Spinal cord (tissue), 9 donors: ENCODE measurements at regions not wholly inside any gene's neighbourhood (a gene's known extent, or its start where the extent isn't known, plus 50 kb on each side); places are given as distances from the start of the nearest gene placed in this dataset.
A peak's percentile ranks its signal among the peaks of the same experiment; 100 is the strongest.
"Not testable (repeated sequence)": the region's sequence is repeated elsewhere in the genome, so short reads cannot be mapped to it uniquely, and the experiment has no call there.

Experiments
- DNase-seq, 6 donors: peaks; one replicate each; pipeline versions ENCODE4 v3.0.0 to v3.0.0-alpha.2; 2013 to 2015; ENCODE audit warnings: low spot score in 6 of 6, low read depth in 4 of 6
- H3K27ac ChIP-seq: one replicate; pipeline ENCODE4 v1.5.1; 2013; ENCODE audit warnings: low read depth, low read length, control low read depth
- H3K27me3 ChIP-seq: one replicate; pipeline ENCODE4 v1.6.1; 2013; ENCODE audit warnings: low read length; ENCODE audit not compliant: control insufficient read depth, insufficient read depth
- H3K36me3 ChIP-seq: one replicate; pipeline ENCODE4 v1.6.1; 2013; ENCODE audit warnings: low read length; ENCODE audit not compliant: control insufficient read depth, insufficient read depth
- H3K4me1 ChIP-seq: one replicate; pipeline ENCODE4 v1.6.1; 2013; ENCODE audit warnings: low read length; ENCODE audit not compliant: control insufficient read depth, insufficient read depth
- H3K4me3 ChIP-seq: one replicate; pipeline ENCODE4 v1.5.1; 2013; ENCODE audit warnings: low read depth, low read length, control low read depth
- H3K9me3 ChIP-seq: one replicate; pipeline ENCODE4 v1.6.1; 2013; ENCODE audit warnings: low read length; ENCODE audit not compliant: control insufficient read depth, insufficient read depth
- WGBS: methylation state at CpG from one replicate; pipeline ENCODE4 v1.1.5; 2013; ENCODE audit warnings: missing lambda C conversion rate; ENCODE audit not compliant: insufficient coverage; 5-methylcytosine and 5-hydroxymethylcytosine counted together
- donor health status: healthy.

DNA sequence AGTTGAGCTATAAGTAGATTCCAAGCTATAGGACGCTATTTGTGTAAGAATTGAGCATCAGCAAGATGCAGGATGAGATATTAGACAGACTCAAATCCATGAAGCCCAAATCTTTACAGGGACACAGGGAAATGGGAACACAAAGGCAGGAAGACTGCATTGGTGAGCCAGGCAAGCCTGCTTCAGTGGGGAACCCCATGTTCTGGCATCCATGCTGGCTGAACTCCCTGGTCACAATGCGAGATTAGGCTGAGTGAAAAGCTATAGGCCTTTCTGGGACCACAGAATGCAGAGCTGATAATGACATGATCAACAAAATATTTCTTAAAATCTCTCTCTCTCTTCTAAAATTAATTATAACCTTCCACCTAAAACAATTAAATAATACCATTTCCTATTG, 170.5 kb downstream of the CDC14C start:
- DNase-seq = no peak
- Histone ChIP-seq H3K27me3 (no peaks in the 10 kb centered on the region), H3K4me3 (no peak overlapping the region), H3K27ac (no peak overlapping the region), H3K9me3 (no peaks in the 10 kb centered on the region), H3K36me3 (no peaks in the 10 kb centered on the region), H3K4me1 (no peaks in the 10 kb centered on the region)
- no CpG with 5 or more reads among the region's 2 CpGs for WGBS

DNA sequence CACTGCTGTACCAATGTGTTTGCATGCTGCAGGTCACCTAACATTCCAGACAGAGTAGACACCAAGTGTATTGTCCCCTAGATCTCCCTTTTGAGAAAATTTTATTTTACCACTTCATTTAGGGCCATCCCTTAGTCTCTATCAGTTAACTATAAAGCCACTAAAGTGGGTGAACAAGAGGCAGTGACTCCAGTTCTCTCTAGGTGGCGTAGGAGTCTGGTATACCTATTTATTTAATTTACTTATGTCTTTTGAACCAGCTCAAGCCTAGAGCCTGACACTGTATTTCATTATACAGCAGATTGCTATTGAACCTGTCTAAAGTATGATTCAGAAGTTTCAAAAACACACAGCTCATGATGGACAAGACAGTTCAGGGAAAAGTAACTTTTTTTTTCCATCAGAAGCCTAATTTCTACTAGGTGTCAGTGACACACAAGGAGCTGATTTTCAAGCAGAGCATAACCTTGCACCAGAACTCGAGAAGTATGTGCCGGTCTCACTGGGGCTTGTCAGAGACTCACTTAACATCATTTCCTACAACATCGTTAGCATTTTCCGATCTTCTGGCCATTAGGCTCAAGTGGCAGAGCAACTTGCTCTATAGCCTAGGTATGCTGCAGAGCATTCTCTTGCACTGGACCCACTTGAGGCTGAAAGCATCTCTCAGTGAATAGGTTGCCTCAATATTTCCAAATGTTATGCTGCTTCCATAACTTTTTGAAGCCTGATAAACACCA, 175.4 kb downstream of the CDC14C start:
- no peak for DNase-seq
- Histone ChIP-seq H3K4me1 (no peaks in the 10 kb centered on the region), H3K4me3 (no peak overlapping the region), H3K27me3 (no peaks in the 10 kb centered on the region), H3K9me3 (no peaks in the 10 kb centered on the region), H3K27ac (no peak overlapping the region), H3K36me3 (no peaks in the 10 kb centered on the region)
- WGBS = 91% methylated on average over 4 of the region's 5 CpGs

DNA sequence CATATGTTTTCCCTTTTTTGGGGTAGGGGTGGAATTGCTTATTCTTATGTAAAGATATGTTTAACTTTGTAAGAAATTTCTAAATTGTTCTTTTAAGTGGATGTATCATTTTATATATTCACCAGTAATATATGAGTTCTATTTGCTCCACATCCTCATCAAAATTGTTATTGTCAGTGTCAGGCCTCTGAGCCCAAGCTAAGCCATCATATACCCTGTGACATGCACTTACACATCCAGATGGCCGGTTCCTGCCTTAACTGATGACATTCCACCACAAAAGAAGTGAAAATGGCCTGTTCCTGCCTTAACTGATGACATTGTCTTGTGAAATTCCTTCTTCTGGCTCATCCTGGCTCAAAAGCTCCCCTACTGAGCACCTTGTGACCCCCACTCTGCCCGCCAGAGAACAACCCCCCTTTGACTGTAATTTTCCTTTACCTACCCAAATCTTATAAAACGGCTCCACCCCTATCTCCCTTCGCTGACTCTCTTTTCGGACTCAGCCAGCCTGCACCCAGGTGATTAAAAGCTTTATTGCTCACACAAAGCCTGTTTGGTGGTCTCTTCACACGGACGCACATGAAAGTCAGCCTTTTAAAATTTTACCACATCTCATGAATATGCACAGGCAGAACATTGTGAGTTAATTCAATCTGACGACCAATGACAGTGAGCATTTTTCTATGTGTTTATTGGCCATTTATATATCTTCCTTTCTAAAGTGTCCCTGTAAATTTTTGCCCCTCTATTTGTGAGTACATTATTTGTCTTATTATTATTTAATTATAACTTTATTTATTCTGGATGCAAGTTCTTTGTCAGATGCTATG, 176.8 kb downstream of the CDC14C start:
- not testable (repeated sequence) for DNase-seq, H3K9me3 ChIP-seq, H3K4me1 ChIP-seq, H3K36me3 ChIP-seq, H3K4me3 ChIP-seq, H3K27me3 ChIP-seq, H3K27ac ChIP-seq
- 27% methylated on average over 7 of the region's 8 CpGs for WGBS

DNA sequence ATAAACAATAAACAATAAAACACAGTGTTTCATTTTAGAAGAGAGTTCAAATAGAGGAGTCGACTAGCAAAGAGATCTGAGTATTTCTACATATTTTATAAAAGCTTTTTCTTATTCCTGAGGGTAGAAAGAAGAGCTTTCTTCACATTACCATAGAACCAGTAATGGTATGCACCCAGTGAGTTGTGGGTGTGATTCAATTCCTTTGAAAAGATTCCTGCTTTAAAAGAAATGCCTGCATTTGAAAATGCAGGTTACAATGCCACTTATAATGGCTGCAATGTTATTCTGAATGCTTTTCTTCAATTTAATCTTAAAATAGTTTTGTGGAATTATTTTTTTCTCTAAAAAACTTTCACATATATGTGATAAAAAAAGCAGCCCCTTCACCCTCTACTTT, 178.1 kb downstream of the CDC14C start:
- no peak for DNase-seq
- no peaks in the 10 kb centered on the region for H3K27me3 ChIP-seq
- H3K4me3 ChIP-seq = no peak overlapping the region
- H3K36me3 ChIP-seq = no peaks in the 10 kb centered on the region
- no CpG with 5 or more reads among the region's 1 CpG for WGBS
- H3K4me1 ChIP-seq = no peaks in the 10 kb centered on the region
- no peak overlapping the region for H3K27ac ChIP-seq
- H3K9me3 ChIP-seq = no peaks in the 10 kb centered on the region

DNA sequence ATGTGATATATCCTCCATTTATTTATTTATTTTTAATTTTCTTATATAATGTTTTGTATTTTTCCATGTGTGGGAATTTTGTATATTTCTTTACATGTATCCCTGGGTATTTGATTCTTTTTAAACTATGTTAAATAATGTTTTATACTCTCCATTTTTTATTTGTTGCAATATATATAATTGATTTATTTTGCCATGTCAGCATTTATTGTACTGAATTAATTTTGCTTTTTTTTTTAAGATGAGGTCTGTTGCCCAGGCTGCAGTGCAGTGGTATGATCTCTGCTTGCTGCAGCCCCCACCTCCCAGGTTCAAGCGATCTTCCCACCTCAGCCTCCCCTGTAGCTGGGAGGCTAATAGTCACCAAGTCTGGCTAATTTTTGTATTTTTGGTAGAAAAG, 187.4 kb downstream of the CDC14C start:
- WGBS = no CpG with 5 or more reads among the region's 1 CpG
- Histone ChIP-seq H3K9me3 (no peaks in the 10 kb centered on the region), H3K27ac (no peak overlapping the region), H3K4me1 (no peaks in the 10 kb centered on the region), H3K27me3 (no peaks in the 10 kb centered on the region), H3K36me3 (no peaks in the 10 kb centered on the region), H3K4me3 (no peak overlapping the region)
- no peak for DNase-seq

DNA sequence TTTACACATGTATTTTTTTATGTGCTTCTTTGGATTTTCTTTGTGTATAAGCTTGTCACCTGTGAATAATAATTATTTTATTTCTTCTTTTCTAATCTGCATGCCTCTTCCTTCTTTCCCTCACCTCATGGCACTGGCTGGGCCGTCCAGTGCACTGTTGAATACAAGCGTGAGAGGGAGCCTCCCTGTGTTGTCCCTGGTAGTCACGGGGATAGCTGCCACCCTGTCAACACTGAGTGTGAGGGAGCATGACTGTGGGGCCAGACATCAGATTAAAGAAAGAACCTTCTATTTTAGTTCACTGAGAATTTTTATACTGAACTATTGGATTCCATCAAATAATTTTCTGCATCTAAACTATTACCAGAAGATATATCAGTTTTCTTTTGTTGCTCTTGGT, 187.9 kb downstream of the CDC14C start:
- Histone ChIP-seq H3K27ac (no peak overlapping the region), H3K27me3 (no peaks in the 10 kb centered on the region), H3K4me3 (no peak overlapping the region), H3K4me1 (no peaks in the 10 kb centered on the region), H3K36me3 (no peaks in the 10 kb centered on the region), H3K9me3 (no peaks in the 10 kb centered on the region)
- DNase-seq = no peak
- WGBS = no CpG with 5 or more reads among the region's 3 CpGs

GRCh38 chr7:49112647-49113046, 188.3 kb downstream of the CDC14C start:
- 69% methylated on average over 4 of the region's 5 CpGs for WGBS
- Histone ChIP-seq H3K4me1 (no peaks in the 10 kb centered on the region), H3K9me3 (no peaks in the 10 kb centered on the region), H3K27ac (no peak overlapping the region), H3K36me3 (no peaks in the 10 kb centered on the region), H3K4me3 (no peak overlapping the region), H3K27me3 (no peaks in the 10 kb centered on the region)
- peak in 1 of 6 donors; percentile 36 for DNase-seq

DNA sequence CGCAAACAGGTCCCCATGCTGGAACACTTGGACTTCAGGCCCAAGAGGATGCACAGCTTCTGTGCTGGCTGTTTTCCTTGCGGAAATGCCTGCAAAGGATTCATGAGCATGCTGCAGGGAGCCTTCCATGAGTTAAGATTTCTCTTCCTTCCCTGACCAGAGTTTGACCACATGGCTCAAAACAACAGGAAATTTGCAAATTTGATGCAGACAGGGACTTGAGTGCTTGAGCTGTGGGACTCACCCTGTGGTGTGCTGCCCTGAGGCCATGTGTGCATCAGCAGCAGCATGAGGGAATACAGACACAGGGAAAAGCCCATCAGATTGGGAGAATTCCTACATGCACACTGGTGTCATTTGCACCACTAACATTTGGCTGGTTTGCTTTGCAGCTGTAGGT, 195.4 kb downstream of the CDC14C start:
- Histone ChIP-seq H3K36me3 (no peaks in the 10 kb centered on the region), H3K9me3 (no peaks in the 10 kb centered on the region), H3K4me3 (no peak overlapping the region), H3K4me1 (no peaks in the 10 kb centered on the region), H3K27ac (no peak overlapping the region), H3K27me3 (no peaks in the 10 kb centered on the region)
- DNase-seq = no peak
- 76% methylated on average over 2 of the region's 2 CpGs for WGBS

DNA sequence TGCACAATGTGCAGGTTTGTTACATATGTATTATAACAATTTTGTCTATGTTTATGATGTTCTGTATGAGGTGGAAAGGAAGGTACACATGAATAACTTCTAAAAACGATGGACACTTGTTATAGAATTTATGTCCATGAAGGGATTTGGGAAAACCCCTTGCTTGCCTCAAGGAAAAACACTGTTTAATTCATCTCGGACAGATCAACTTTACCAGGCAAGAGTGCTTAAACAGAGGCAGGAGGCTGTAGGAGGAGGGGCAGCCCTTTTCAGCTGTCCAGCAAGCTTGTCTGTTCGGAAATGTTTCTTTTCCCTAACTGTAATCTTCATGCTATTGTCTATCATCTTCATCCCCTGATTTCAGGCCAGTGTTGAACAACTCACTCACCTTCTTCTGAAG, 200.9 kb downstream of the CDC14C start:
- Histone ChIP-seq H3K9me3 (no peaks in the 10 kb centered on the region), H3K36me3 (no peaks in the 10 kb centered on the region), H3K27me3 (no peaks in the 10 kb centered on the region), H3K27ac (no peak overlapping the region), H3K4me3 (no peak overlapping the region), H3K4me1 (no peaks in the 10 kb centered on the region)
- no peak for DNase-seq
- WGBS = 57% methylated on average over 1 of the region's 3 CpGs
